ENCODE measurements at regions not wholly inside any gene's neighbourhood (a gene's known extent, or its start where the extent isn't known, plus 50 kb on each side); places are given as distances from the start of the nearest gene placed in this dataset.

DNA sequence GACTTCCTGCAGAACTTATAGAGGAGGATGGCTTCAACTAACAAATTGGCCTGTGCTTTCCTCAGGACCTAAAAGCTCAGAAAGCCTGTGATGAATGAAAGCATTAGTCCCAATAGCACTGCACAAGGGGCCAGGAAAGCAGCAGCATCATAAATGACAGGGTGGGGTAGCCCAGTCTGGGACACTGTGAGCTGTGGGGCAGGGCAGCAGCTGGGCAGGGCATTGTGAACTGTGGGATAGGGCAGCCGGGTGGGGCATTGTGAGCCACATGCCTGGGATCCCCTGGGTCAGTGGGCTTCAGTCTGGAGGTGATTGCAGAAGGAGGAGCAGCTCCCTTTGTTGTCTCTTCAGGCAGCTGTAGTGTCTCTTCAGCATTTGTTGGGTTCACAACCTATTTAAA lies 1276.8 kb downstream of the UQCRFS1 start:
- Mint-ChIP-seq H3K27ac (no peak overlapping the region), H3K27me3 (ENCODE audit: low read depth) (peaks cover 18% of the 10 kb centered on the region; the same call in 1 of the 2 replicates), H3K4me3 (no peak overlapping the region), H3K9me3 (peaks cover 73% of the 10 kb centered on the region), H3K4me1 (no peaks in the 10 kb centered on the region), H3K36me3 (peaks cover 58% of the 10 kb centered on the region)
- CTCF ChIA-PET = no interaction called here
- ATAC-seq = no peak
- no peak for DNase-seq (ENCODE audit: low spot score)
- POLR2A ChIA-PET = no interaction called here
- no peak for TF ChIP-seq SMAD3 (CRISPR knock-in tag; IDR thresholded peaks at IDR 0.05; ENCODE audit: borderline replicate concordance)
- TF ChIP-seq ELF4 (CRISPR knock-in tag; IDR thresholded peaks at IDR 0.05; ENCODE audit: low read depth) = no peak
- no peak for TF ChIP-seq CREM (CRISPR knock-in tag; IDR thresholded peaks at IDR 0.05)
- TF ChIP-seq IRF2 (CRISPR knock-in tag; IDR thresholded peaks at IDR 0.05; ENCODE audit: borderline replicate concordance, low read depth) = no peak
- TF ChIP-seq, protein P1, sequence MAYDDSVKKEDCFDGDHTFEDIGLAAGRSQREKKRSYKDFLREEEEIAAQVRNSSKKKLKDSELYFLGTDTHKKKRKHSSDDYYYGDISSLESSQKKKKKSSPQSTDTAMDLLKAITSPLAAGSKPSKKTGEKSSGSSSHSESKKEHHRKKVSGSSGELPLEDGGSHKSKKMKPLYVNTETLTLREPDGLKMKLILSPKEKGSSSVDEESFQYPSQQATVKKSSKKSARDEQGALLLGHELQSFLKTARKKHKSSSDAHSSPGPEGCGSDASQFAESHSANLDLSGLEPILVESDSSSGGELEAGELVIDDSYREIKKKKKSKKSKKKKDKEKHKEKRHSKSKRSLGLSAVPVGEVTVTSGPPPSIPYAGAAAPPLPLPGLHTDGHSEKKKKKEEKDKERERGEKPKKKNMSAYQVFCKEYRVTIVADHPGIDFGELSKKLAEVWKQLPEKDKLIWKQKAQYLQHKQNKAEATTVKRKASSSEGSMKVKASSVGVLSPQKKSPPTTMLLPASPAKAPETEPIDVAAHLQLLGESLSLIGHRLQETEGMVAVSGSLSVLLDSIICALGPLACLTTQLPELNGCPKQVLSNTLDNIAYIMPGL (CRISPR knock-in tag; IDR thresholded peaks at IDR 0.05) = no peak

DNA sequence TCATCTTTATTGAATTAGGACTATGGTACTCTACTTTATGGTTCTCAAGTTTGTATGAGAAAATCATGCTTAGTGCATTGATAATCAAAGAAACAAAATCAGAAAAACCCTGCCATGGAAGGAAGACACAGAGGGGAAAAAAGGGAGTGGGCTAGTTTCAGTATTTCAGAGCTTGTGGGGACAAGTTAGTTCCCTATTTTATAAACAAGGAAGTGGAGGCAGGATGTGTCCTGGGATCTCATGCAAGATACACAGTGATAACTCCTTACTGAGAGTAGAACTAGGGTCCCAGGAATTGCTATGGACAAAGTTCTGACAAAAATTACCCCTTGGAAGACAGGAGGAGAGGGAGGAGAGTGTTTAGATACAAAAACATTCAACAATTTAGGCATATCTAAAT lies 1277.3 kb downstream of the UQCRFS1 start:
- Mint-ChIP-seq H3K27me3 (ENCODE audit: low read depth) (peaks cover 15% of the 10 kb centered on the region; the same call in 1 of the 2 replicates), H3K27ac (no peak overlapping the region), H3K36me3 (peaks cover 58% of the 10 kb centered on the region), H3K4me1 (no peaks in the 10 kb centered on the region), H3K4me3 (no peak overlapping the region), H3K9me3 (peaks cover 73% of the 10 kb centered on the region)
- CTCF ChIA-PET = no interaction called here
- TF ChIP-seq ZNF219 (CRISPR knock-in tag; IDR thresholded peaks at IDR 0.05; ENCODE audit: borderline replicate concordance) (no peak), NFYB (CRISPR knock-in tag; conservative IDR thresholded peaks at IDR 0.05; ENCODE audit: low read depth) (no peak), ZNF416 (CRISPR knock-in tag; IDR thresholded peaks at IDR 0.05) (no peak), ZNF396 (CRISPR knock-in tag; IDR thresholded peaks at IDR 0.05; ENCODE audit: borderline replicate concordance) (no peak), KAT7 (CRISPR knock-in tag; IDR thresholded peaks at IDR 0.05; ENCODE audit: borderline replicate concordance) (no peak), ZNF121 (CRISPR knock-in tag; IDR thresholded peaks at IDR 0.05) (no peak), FOXP1 (CRISPR knock-in tag; IDR thresholded peaks at IDR 0.05; ENCODE audit: borderline replicate concordance) (no peak), NR3C1 (CRISPR knock-in tag; conservative IDR thresholded peaks at IDR 0.05; ENCODE audit: low read depth) (no peak), ZNF317 (CRISPR knock-in tag; IDR thresholded peaks at IDR 0.05; ENCODE audit: borderline replicate concordance, low read depth) (no peak)
- TF ChIP-seq, protein P2, sequence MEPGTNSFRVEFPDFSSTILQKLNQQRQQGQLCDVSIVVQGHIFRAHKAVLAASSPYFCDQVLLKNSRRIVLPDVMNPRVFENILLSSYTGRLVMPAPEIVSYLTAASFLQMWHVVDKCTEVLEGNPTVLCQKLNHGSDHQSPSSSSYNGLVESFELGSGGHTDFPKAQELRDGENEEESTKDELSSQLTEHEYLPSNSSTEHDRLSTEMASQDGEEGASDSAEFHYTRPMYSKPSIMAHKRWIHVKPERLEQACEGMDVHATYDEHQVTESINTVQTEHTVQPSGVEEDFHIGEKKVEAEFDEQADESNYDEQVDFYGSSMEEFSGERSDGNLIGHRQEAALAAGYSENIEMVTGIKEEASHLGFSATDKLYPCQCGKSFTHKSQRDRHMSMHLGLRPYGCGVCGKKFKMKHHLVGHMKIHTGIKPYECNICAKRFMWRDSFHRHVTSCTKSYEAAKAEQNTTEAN (CRISPR knock-in tag; IDR thresholded peaks at IDR 0.05) = no peak
- TF ChIP-seq, protein P3, sequence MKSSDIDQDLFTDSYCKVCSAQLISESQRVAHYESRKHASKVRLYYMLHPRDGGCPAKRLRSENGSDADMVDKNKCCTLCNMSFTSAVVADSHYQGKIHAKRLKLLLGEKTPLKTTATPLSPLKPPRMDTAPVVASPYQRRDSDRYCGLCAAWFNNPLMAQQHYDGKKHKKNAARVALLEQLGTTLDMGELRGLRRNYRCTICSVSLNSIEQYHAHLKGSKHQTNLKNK (CRISPR knock-in tag; IDR thresholded peaks at IDR 0.05) = no peak
- TF ChIP-seq, protein P4, sequence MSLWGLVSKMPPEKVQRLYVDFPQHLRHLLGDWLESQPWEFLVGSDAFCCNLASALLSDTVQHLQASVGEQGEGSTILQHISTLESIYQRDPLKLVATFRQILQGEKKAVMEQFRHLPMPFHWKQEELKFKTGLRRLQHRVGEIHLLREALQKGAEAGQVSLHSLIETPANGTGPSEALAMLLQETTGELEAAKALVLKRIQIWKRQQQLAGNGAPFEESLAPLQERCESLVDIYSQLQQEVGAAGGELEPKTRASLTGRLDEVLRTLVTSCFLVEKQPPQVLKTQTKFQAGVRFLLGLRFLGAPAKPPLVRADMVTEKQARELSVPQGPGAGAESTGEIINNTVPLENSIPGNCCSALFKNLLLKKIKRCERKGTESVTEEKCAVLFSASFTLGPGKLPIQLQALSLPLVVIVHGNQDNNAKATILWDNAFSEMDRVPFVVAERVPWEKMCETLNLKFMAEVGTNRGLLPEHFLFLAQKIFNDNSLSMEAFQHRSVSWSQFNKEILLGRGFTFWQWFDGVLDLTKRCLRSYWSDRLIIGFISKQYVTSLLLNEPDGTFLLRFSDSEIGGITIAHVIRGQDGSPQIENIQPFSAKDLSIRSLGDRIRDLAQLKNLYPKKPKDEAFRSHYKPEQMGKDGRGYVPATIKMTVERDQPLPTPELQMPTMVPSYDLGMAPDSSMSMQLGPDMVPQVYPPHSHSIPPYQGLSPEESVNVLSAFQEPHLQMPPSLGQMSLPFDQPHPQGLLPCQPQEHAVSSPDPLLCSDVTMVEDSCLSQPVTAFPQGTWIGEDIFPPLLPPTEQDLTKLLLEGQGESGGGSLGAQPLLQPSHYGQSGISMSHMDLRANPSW (CRISPR knock-in tag; conservative IDR thresholded peaks at IDR 0.05; ENCODE audit: low read depth) = no peak
- TF ChIP-seq, protein P5, sequence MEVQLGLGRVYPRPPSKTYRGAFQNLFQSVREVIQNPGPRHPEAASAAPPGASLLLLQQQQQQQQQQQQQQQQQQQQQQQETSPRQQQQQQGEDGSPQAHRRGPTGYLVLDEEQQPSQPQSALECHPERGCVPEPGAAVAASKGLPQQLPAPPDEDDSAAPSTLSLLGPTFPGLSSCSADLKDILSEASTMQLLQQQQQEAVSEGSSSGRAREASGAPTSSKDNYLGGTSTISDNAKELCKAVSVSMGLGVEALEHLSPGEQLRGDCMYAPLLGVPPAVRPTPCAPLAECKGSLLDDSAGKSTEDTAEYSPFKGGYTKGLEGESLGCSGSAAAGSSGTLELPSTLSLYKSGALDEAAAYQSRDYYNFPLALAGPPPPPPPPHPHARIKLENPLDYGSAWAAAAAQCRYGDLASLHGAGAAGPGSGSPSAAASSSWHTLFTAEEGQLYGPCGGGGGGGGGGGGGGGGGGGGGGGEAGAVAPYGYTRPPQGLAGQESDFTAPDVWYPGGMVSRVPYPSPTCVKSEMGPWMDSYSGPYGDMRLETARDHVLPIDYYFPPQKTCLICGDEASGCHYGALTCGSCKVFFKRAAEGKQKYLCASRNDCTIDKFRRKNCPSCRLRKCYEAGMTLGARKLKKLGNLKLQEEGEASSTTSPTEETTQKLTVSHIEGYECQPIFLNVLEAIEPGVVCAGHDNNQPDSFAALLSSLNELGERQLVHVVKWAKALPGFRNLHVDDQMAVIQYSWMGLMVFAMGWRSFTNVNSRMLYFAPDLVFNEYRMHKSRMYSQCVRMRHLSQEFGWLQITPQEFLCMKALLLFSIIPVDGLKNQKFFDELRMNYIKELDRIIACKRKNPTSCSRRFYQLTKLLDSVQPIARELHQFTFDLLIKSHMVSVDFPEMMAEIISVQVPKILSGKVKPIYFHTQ (CRISPR knock-in tag; IDR thresholded peaks at IDR 0.05) = no peak
- DNase-seq (ENCODE audit: low spot score) = no peak
- no peak for ATAC-seq
- POLR2A ChIA-PET = no interaction called here

Measured in WTC11 (cell line).